Ramos (cell line): ENCODE measurements at regions not wholly inside any gene's neighbourhood (a gene's known extent, or its start where the extent isn't known, plus 50 kb on each side); places are given as distances from the start of the nearest gene placed in this dataset.

Source experiments
- in situ Hi-C: fragments of 300-500 bp; cut with MboI; formaldehyde crosslinking; loops from one replicate; pipeline ENCODE4 v1.14.3; 2022; ENCODE audit warnings: low sequenced_read_pairs; ENCODE audit not compliant: unreplicated experiment

DNA sequence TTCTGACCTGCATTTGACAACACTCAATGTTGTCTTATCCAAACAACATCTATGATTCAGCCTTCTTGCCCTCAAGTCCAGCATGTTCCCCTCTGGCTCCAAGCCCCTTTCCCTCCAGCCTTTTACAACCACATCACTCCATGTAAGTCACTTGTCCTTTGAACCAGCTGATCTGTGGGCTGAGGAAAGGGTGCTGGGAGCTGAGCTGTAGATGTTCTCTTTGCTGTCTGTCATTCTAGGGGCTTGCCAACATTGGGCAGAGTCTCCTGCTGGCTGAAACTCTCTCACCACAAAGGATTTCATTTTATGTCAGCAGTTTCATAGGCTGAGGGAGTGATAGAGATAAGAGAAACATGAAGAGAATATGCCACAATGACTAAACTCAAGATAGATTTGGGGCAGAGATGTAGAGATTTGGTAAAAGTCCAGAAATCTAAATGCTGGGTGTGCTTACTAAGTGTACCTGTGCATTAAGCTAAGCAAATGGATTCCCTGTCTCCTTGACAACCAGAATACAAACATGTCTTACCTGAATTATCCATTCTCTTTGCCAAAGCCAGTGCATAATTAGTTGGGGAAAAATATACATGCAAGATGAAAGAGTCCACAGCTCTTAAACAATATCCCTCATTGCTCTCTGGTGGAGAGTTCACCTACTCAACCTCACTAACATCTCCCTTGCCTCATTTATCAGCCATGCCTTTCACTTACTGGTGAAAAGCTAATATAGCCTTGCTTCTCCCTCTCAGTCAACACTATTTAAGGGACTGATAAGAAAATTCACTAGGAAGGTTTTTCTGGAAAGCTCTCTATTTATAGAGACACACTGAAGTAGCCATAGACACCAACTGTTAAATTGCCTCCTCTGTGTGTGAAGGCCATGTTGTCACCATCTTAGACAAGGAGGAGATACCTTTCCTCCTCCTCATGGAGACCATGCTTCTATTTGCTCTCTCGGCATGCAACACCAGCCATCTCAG, 175.5 kb upstream of the SERP2 start:
- in situ Hi-C loops, result no loop called here

DNA sequence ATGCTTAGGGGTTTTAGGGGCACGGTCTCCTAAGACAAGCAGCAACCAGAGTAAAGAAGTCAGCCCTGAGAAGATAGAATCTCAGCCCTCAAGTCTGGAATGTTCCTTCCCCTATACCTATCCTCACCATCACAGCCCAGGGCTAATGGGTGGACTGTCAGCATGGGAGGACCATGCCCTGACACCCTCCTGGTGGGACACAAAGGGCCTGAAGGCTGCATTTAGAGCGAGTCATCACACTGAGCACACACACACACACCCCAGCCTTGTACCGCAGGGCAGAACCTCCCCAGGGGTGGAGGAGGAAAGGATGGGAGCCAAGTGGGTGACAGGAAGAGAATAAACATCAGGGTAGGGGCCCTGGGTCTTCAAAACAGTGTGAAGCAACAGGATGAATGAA, 174.8 kb upstream of the SERP2 start:
- in situ Hi-C loops, result no loop called here

DNA sequence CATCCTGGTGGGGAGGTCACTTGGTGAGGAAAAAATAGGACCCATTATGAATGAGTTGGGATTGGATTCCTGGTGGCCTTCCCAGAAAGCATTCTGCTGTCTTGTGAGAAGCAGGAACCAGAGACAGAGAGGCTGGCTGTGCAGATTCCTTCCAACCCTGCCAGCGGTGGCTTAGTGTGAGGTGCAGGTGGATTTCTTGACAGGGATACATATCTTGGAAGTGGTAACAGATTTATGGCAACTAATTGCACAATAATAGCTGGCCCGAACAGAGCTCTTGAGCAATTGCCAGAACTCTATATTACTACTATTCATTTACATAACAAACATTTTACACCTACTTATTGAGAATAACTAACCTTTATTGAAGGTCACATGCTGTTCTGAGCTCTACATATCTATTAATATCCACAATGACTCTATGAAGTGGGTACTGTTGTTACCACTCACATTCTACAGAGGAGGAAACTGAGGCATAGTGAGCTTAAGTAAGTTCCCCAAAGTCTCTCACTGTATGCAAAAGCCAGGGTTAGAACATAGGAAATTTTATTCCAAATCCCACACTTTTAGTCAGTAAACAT, 173.9 kb upstream of the SERP2 start:
- in situ Hi-C loops, result no loop called here

DNA sequence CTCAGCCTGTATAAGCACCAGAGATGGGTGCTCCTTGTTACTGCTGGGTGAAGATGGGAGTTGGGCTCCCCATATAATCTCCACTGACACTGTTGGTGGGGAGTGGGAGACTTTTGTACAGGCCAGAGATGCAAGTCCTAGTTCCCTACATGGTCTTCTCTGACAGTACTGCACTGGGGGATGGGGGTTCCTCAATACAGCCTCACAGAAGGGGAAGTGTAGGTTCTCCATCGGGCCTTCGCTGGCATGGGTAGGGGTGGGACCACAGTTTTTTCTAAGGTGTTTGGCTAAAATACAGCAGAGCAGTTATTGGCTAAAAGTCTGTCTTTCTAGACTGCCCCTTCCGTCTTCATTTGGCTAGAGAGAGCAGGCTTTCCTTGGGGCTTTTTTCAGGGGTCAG, 167.2 kb upstream of the SERP2 start:
- in situ Hi-C loops, result no loop called here

DNA sequence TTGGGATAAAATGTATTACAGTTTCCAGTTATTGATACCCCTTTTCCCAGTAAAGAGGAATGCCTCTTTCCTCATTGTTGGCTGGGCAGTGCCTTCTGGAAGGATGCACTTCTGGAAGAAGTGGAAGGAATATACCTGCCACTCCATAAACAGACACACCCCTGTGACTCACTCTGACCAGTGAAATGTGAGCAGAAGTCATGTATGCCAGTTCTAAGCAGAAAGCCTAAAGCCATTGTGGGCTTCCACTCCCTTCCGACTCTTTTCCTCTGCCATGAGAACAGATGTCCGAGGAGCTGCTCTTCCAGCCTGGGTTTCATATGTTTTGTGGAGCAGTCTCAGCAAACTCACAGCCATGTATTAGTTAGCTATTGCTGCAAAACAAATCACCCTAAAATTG, 166.1 kb upstream of the SERP2 start:
- in situ Hi-C loops, result no loop called here

DNA sequence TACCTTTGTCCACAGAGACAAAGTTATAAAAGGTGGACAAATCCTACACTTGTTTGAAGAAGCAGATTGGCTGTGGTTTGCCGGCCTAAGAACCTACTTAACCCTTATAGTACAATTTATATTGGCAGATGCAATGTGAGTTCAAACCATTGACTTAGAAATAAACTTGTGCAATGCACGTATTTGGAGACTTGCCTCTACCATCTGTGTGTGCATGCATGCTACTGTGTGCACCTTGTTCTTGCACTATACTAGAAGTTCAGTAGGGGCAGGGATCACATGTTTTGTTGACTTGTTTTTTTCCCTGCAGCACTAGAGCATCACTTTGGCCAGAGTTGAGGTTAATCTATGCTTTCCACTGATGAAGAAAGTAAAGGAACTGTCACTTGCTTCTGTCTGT, 163.1 kb upstream of the SERP2 start:
- in situ Hi-C loops, result no loop called here

DNA sequence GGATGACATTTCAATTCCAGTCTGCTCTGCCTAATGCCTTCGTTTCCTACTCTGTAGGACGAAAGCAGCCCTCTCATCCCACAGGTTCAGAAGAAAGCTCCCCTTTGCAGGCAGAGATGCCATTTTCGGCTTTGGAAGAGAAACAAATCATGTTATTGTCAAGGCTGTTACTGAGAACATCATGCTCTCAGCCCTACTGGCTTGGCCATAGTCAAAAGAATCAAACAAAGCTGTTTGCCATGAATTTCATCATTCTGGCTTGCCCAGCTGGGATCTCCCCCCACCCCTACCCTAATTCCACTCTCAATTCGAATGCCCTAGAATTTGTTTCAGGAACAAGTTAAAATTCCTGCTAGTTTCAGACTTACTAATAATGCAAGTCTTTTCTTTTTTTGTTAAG, 162.3 kb upstream of the SERP2 start:
- in situ Hi-C loops, result no loop called here

DNA sequence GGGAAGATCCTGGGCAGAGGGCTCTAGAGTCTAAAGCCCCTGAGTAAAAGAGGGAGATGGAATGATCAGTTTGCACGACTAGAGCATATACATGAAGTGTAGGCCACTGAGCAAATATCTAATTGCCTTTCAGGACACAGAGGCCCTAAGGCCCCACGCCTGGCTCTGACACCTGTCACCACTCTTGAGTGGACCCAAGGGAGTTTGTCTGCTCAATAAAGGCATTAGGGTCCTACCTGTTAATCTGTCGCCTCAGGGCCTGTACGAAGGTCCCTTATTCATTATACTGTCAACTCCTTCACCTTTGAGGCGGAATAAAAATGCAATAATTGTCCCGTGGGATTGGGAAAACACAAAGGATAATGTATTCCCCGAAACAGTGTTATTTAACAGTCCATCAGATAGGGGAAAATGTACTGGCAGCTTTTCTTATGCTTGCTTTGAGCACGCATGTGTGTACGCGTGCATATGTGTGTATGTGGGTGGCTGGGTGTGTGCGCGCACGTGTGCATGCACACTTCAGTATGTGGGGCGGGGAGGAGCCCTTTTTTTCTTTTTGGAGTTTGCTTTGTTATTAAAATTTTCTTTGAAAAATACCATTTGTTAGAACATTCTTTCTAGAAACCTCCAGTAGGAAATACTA, 161.8 kb upstream of the SERP2 start:
- in situ Hi-C loops, result no loop called here

DNA sequence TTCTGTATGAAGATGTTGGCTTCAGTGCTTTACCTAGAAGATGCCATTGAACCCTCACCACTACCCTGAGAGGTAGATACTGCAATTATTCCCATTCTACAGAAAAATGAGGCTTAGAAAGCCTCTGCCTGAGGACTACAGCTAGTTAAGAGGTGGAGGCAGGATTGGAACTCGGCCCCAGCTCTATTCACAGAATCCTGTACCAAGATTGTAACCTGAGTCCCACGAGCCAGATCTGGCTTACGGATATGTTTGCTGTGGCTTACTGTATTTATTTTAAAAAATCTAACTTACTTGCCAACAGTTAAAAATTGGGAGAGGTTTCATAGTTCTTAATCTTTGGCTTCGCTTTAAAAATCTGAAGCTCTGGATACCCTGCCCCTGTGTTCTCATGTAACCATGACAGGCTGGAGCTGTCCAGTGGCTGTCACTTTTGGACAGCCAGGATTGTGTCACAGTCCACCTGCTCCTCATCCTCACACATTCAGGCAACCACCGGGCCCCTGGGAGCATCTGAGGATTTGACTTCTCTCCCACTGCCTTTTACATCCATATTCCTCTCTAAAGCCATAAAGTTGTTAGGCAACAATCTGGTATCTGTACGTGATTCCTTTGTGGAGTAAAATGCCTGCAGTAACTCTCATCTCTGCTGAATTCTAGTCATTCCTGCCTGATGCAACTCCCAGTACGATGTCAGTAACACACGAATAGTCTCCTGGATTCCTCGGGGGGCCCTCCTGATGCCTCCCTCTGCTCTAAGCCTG, 160.8 kb upstream of the SERP2 start:
- in situ Hi-C loops, result no loop called here

DNA sequence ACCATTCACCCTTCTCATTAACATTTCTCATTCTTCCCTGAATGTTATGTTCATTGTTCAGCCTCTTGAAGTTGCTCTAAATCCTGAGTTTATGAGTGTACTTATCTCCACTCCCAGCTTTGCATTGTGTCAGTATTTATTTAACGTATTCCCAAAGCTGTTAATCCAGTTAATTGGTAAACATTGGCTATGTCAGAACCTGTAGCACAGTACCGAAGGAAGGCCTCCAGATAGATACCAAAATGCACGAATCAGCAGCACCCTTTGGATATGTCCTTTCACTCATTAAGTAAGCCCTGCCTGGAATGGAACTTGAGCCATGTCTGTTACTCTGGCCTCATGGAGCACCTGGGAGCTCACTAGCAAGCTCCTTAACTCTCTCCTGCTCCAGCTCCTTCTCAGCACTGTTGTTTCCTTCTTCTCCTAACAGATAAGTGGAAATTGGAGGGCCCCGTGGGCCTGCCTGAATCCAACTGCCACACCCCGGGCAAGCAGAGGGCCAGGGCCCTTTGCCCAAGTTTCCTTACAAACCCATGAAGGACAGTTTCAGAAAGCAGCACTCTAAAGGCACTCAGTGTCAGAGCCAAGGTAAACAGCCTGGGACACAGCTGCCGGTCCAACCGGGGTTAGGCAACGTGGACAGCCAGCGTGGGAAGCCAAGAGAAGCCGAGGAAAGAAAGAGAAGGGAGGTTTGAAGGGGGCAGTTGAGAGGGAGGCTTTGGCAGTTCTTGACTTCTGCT, 155.0 kb upstream of the SERP2 start:
- in situ Hi-C loops, result no loop called here

DNA sequence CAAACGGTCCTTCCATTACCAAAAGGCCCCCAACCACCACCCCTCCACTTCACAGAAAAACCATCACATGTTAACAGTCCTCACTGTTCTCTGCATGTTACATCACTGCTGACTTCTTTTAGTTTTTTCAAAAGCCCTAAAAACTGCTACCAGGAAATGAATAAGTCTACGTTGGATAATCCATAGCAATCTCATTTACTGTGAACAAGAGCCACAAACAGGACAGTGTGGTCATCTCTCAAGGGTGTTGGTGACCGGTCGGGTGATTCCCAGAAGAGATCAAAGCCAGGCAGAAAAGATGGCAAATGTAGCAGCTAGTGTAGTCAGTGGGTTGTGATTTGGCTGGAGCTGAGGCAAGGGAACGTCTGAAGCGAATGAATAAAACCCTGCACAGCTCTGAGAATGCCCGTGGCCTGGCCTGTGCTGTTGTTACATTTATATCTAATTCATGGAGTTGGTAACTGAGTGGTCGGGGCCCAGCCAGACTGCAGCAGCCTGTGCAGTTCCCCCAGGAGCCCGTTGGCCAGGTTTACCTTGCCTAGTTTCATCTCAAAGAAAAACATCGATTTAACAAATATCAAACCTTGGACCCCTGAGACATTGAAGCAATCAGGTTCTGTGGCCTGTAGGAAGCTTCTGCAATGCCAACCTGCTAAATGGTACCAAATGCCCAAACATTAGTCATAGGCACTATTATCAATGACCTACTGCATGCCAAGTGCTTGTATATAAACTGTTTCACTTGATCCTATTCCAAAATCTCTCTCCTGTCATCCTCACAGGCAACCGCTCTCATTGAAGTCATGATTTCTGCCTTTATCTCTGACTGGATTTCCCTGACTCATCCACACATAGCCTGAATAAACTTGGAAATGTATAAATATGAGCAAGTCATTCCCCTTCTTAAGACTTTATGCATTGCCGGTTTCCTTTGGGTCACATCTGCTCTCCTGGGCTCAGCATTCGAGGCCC, 153.8 kb upstream of the SERP2 start:
- in situ Hi-C loops, result no loop called here

DNA sequence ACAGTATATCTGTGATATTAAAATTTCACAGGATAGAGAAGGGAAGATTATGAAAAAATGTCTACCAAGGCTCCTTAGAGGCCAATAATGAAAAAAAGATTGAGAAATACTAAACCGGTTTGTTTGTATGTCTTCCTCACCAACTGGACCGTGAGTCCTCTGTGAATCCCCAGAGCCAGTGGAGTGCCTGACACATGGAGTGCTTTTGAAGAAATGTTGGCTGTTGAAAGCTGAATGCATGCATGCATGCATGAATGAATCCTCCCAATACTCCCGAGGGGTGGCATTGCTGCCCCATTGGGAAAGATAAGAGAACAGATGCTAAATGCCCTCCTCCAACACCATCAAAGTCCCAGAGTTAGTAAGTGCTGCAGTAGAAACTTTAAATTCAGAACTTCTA, 152.7 kb upstream of the SERP2 start:
- in situ Hi-C loops, result no loop called here

DNA sequence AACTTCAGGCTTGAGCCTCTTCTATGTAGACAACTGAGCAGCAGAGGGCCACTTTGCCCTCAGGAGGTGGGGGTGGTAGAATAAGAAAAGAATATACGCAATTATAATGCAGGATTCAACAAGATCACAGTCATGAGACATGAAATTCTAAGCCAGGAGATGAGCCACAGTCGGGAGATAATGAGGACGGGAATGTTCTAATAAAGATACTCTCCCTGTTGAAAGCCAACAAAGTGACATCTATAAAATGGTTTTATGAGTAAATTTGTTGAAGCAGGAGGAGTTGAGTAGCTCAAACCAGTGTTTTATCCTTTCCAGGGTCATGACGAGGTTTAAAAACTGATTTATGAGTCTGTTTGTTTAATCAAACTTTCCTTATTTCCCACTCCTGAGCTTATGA, 152.0 kb upstream of the SERP2 start:
- in situ Hi-C loops, result no loop called here

DNA sequence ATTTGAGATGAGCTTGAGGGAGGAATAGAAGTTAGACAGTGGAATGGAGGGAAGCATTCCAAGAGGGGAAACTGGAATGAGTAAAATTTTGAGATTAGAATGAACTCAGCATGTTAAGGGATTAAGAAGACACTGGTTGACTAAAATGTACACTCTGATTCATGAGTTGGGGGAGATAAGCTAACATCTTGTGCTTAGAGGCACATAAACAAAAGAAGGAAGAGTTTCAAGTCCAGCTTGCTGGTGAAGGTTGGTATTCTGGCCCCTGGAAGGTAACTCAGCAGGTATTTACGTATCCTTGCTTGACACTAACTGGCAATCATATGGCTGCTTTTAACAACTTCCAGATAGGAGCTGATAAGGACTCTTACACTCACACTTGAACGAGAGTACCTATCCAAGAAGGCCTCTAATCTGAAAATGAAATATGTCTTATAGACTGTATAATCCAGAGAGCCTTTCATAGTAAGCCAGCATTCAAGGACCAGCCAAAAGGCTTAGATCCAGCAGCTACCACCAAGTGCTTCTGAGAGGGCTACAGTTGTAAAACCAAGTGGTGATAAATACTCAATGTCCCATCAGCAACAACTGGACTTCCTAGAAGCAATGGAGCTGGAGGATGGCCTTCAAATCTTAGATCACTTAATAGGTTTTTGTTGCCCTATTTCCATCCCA, 149.7 kb upstream of the SERP2 start:
- in situ Hi-C loops, result no loop called here

DNA sequence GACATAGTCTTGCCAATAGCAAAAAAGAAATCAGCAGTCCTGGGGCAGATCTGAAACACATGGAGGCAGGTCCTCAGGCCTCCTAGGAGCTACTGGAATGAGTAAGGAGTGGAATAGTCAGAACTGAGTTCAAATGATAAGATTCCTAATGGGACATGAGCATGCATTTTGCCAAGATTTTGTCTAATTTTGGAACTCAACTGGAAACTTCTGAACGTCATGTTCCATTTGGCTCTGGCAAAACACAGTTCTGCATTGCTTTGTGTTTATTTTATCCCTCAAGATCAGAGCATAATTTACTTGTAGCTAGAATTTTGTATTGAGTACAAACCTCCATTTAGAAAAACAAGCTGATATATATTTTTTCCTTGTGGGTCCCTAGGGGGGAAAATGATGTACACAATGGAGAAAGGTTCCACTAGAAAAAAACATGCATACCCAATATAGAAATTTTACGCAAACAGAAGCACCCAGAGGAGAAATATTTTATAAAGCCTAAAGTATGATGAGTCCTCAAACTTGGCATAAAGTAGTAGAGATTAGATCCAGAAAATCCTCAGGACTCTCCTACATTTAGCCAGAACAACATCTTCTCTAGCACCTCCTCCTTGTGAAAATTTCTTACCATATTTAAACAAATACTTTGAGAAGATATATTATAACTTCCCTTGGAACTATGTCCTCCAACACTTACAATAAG, 149.0 kb upstream of the SERP2 start:
- in situ Hi-C loops, result loop anchor here (25.0 kb wide), 1 partner anchor 312 kb away; no protein-coding TSS in a partner anchor

DNA sequence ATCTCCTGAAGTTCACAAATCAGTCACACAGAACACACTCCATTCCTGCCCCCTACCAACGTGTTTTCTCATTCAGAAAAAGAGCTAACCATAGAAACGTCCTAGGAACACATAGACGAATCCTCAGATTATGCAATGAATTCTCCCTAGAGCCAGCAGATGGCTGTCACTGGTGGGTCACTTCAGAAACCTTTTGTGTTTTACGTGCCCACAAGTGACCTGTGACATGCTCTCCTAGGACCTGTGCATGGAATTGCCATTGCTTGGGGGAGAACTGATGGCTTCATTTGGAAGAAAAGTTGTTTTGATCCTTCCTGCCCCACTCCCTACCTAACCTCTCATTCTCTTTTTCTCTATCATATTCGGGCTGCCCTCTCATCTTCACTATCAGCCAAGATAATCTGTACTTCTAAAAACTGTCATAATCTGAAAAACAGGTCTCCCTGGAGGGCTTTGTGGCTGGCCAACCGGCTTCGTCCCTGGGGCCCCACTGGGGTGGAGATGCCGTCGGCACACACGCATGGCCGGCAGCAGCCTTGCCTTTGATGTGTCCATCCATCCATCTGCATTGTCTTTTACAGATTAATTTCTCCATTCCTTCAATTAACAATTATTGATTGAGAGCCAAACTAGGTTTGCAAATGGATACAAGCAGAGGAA, 144.1 kb upstream of the SERP2 start:
- in situ Hi-C loops, result loop anchor here (25.0 kb wide), 1 partner anchor 317 kb away; no protein-coding TSS in a partner anchor

DNA sequence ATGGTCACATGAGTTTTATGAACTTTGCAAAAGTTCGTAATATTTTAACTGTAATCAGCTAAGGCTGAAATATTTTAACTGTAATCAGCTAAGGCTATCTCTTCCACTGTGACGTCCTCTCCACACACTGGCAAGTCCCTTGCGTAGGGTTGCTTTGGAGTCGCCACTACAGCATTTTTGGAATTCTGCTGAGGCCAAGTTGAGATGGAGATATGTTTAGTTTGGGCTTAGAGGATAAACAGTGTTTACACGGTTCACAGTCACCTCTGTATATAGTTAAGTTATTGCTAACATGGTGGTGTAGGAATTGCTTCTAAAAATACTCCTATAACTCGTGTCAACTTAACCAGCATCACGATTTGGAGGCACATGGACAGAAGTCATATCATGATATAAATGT, 143.6 kb upstream of the SERP2 start:
- in situ Hi-C loops, result loop anchor here (25.0 kb wide), 1 partner anchor 318 kb away; no protein-coding TSS in a partner anchor
